Activated T-cell treated with anti-CD3 and anti-CD28 coated beads, Interleukin-2, amount 50 U/mL, for 4 hours (primary cell): ENCODE measurements at regions not wholly inside any gene's neighbourhood (a gene's known extent, or its start where the extent isn't known, plus 50 kb on each side); places are given as distances from the start of the nearest gene placed in this dataset.

ENCODE experiments used
- ATAC-seq, 2 donors: fragments of 200-7000 bp; cut with Tn5 transposase; one replicate each; pipeline ENCODE4 v1.10.0; 2021
- DNase-seq: peaks from one replicate; pipeline ENCODE4 v3.0.0-alpha.2; 2020
- H3K27me3 Mint-ChIP-seq: one replicate; pipeline ENCODE4 v1.8.0; 2021; ENCODE audit warnings: low read depth, mixed read lengths
- H3K36me3 Mint-ChIP-seq: one replicate; pipeline ENCODE4 v1.8.0; 2022; ENCODE audit warnings: mixed read lengths; ENCODE audit not compliant: insufficient read depth
- H3K4me1 Mint-ChIP-seq: one replicate; pipeline ENCODE4 v1.8.0; 2021; ENCODE audit warnings: low read depth, mixed read lengths
- H3K4me3 Mint-ChIP-seq: one replicate; pipeline ENCODE4 v1.8.0; 2021; ENCODE audit warnings: mild to moderate bottlenecking, moderate library complexity, mixed read lengths
- H3K9me3 Mint-ChIP-seq: one replicate; pipeline ENCODE4 v1.8.0; 2021; ENCODE audit warnings: mixed read lengths

GRCh38 chr9:109830545-109830944, 50.5 kb downstream of the PALM2AKAP2 start:
- DNase-seq = no peak
- no peaks in the 10 kb centered on the region for H3K36me3 Mint-ChIP-seq
- H3K27me3 Mint-ChIP-seq = peaks cover 15% of the 10 kb centered on the region
- H3K4me1 Mint-ChIP-seq = no peaks in the 10 kb centered on the region
- no peaks in the 10 kb centered on the region for H3K9me3 Mint-ChIP-seq
- no peak overlapping the region for H3K4me3 Mint-ChIP-seq
- ATAC-seq = no peak

- Mint-ChIP-seq H3K36me3 (no peaks in the 10 kb centered on the region), H3K4me1 (no peaks in the 10 kb centered on the region), H3K9me3 (no peaks in the 10 kb centered on the region), H3K4me3 (no peak overlapping the region), H3K27me3 (peaks cover 23% of the 10 kb centered on the region)
- ATAC-seq = no peak
- DNase-seq = no peak
These were observed 52.1 kb downstream of the PALM2AKAP2 start for GRCh38 chr9:109831998-109832658.

- Mint-ChIP-seq H3K9me3 (no peaks in the 10 kb centered on the region), H3K27me3 (peaks cover 31% of the 10 kb centered on the region), H3K4me1 (no peaks in the 10 kb centered on the region), H3K4me3 (no peak overlapping the region), H3K36me3 (no peaks in the 10 kb centered on the region)
- ATAC-seq (no peak), DNase-seq (no peak)
These were observed 54.9 kb downstream of the PALM2AKAP2 start for GRCh38 chr9:109834855-109835254.

- Mint-ChIP-seq H3K36me3 (no peaks in the 10 kb centered on the region), H3K4me3 (no peak overlapping the region), H3K4me1 (no peaks in the 10 kb centered on the region), H3K27me3 (peaks cover 2% of the 10 kb centered on the region), H3K9me3 (no peaks in the 10 kb centered on the region)
- ATAC-seq (no peak), DNase-seq (no peak)
These were observed 63.6 kb downstream of the PALM2AKAP2 start for GRCh38 chr9:109843641-109844040.

GRCh38 chr9:109845226-109845625, 65.2 kb downstream of the PALM2AKAP2 start:
- no peak overlapping the region for H3K4me3 Mint-ChIP-seq
- no peak for DNase-seq
- no peaks in the 10 kb centered on the region for H3K36me3 Mint-ChIP-seq
- H3K27me3 Mint-ChIP-seq = no peaks in the 10 kb centered on the region
- ATAC-seq = no peak
- no peaks in the 10 kb centered on the region for H3K4me1 Mint-ChIP-seq
- H3K9me3 Mint-ChIP-seq = no peaks in the 10 kb centered on the region

GRCh38 chr9:109846776-109847175, 66.8 kb downstream of the PALM2AKAP2 start:
- Mint-ChIP-seq H3K9me3 (no peaks in the 10 kb centered on the region), H3K27me3 (no peaks in the 10 kb centered on the region), H3K4me3 (no peak overlapping the region), H3K4me1 (no peaks in the 10 kb centered on the region), H3K36me3 (no peaks in the 10 kb centered on the region)
- ATAC-seq (no peak), DNase-seq (no peak)

GRCh38 chr9:109852556-109852955, 72.6 kb downstream of the PALM2AKAP2 start:
- DNase-seq (no peak), ATAC-seq (no peak)
- no peaks in the 10 kb centered on the region for H3K36me3 Mint-ChIP-seq
- peaks cover 4% of the 10 kb centered on the region for H3K9me3 Mint-ChIP-seq
- peaks cover 7% of the 10 kb centered on the region for H3K27me3 Mint-ChIP-seq
- no peak overlapping the region for H3K4me3 Mint-ChIP-seq
- H3K4me1 Mint-ChIP-seq = no peaks in the 10 kb centered on the region

GRCh38 chr9:109855540-109855939, 75.5 kb downstream of the PALM2AKAP2 start:
- peaks cover 4% of the 10 kb centered on the region for H3K9me3 Mint-ChIP-seq
- DNase-seq = no peak
- H3K36me3 Mint-ChIP-seq = no peaks in the 10 kb centered on the region
- H3K27me3 Mint-ChIP-seq = peaks cover 9% of the 10 kb centered on the region
- no peaks in the 10 kb centered on the region for H3K4me1 Mint-ChIP-seq
- ATAC-seq = no peak
- H3K4me3 Mint-ChIP-seq = no peak overlapping the region

GRCh38 chr9:109856785-109857184, 76.8 kb downstream of the PALM2AKAP2 start:
- Mint-ChIP-seq H3K4me1 (no peaks in the 10 kb centered on the region), H3K4me3 (no peak overlapping the region), H3K9me3 (peaks cover 4% of the 10 kb centered on the region), H3K36me3 (no peaks in the 10 kb centered on the region), H3K27me3 (peaks cover 9% of the 10 kb centered on the region)
- ATAC-seq = no peak
- DNase-seq = no peak

- ATAC-seq (no peak), DNase-seq (no peak)
- Mint-ChIP-seq H3K4me1 (no peaks in the 10 kb centered on the region), H3K4me3 (no peak overlapping the region), H3K27me3 (peaks cover 9% of the 10 kb centered on the region), H3K9me3 (peaks cover 4% of the 10 kb centered on the region), H3K36me3 (no peaks in the 10 kb centered on the region)
These were observed 77.3 kb downstream of the PALM2AKAP2 start for GRCh38 chr9:109857336-109857735.

- no peaks in the 10 kb centered on the region for H3K36me3 Mint-ChIP-seq
- no peak for DNase-seq
- H3K9me3 Mint-ChIP-seq = no peaks in the 10 kb centered on the region
- peaks cover 8% of the 10 kb centered on the region for H3K27me3 Mint-ChIP-seq
- no peak for ATAC-seq
- no peaks in the 10 kb centered on the region for H3K4me1 Mint-ChIP-seq
- H3K4me3 Mint-ChIP-seq = no peak overlapping the region
These were observed 79.4 kb downstream of the PALM2AKAP2 start for GRCh38 chr9:109859447-109859846.

- peaks cover 2% of the 10 kb centered on the region for H3K27me3 Mint-ChIP-seq
- no peak overlapping the region for H3K4me3 Mint-ChIP-seq
- H3K9me3 Mint-ChIP-seq = no peaks in the 10 kb centered on the region
- H3K36me3 Mint-ChIP-seq = no peaks in the 10 kb centered on the region
- ATAC-seq = no peak
- no peaks in the 10 kb centered on the region for H3K4me1 Mint-ChIP-seq
- no peak for DNase-seq
These were observed 80.5 kb downstream of the PALM2AKAP2 start for GRCh38 chr9:109860521-109860920.

GRCh38 chr9:109861499-109861898, 81.5 kb downstream of the PALM2AKAP2 start:
- no peak for DNase-seq
- Mint-ChIP-seq H3K4me1 (no peaks in the 10 kb centered on the region), H3K9me3 (no peaks in the 10 kb centered on the region), H3K36me3 (no peaks in the 10 kb centered on the region), H3K4me3 (no peak overlapping the region), H3K27me3 (peaks cover 2% of the 10 kb centered on the region)
- ATAC-seq = no peak

- H3K27me3 Mint-ChIP-seq = peaks cover 2% of the 10 kb centered on the region
- no peaks in the 10 kb centered on the region for H3K4me1 Mint-ChIP-seq
- H3K4me3 Mint-ChIP-seq = no peak overlapping the region
- no peak for DNase-seq
- no peaks in the 10 kb centered on the region for H3K36me3 Mint-ChIP-seq
- ATAC-seq = no peak
- no peaks in the 10 kb centered on the region for H3K9me3 Mint-ChIP-seq
These were observed 81.9 kb downstream of the PALM2AKAP2 start for GRCh38 chr9:109861918-109862317.

GRCh38 chr9:109862452-109862851, 82.5 kb downstream of the PALM2AKAP2 start:
- ATAC-seq (no peak), DNase-seq (no peak)
- H3K4me1 Mint-ChIP-seq = no peaks in the 10 kb centered on the region
- no peak overlapping the region for H3K4me3 Mint-ChIP-seq
- H3K27me3 Mint-ChIP-seq = peaks cover 6% of the 10 kb centered on the region
- H3K9me3 Mint-ChIP-seq = no peaks in the 10 kb centered on the region
- H3K36me3 Mint-ChIP-seq = no peaks in the 10 kb centered on the region

GRCh38 chr9:109863961-109864360, 84.0 kb downstream of the PALM2AKAP2 start:
- no peak overlapping the region for H3K4me3 Mint-ChIP-seq
- no peak for ATAC-seq
- no peak for DNase-seq
- no peaks in the 10 kb centered on the region for H3K36me3 Mint-ChIP-seq
- no peaks in the 10 kb centered on the region for H3K4me1 Mint-ChIP-seq
- H3K9me3 Mint-ChIP-seq = no peaks in the 10 kb centered on the region
- H3K27me3 Mint-ChIP-seq = peaks cover 8% of the 10 kb centered on the region
